ENCODE measurements at regions not wholly inside any gene's neighbourhood (a gene's known extent, or its start where the extent isn't known, plus 50 kb on each side); places are given as distances from the start of the nearest gene placed in this dataset.

- DNase-seq (ENCODE audit: low read depth in 2 of 2): no peak
Observed at GRCh38 chr22:48841881-48842582, 985.6 kb downstream of the BRD1 start.

GRCh38 chr22:48840112-48840949 is 987.3 kb downstream of the BRD1 start:
- no peak for DNase-seq (ENCODE audit: low read depth in 2 of 2)

- no peak for DNase-seq (ENCODE audit: low read depth in 2 of 2)
Observed at GRCh38 chr22:48838846-48839730, 988.6 kb downstream of the BRD1 start.

DNA sequence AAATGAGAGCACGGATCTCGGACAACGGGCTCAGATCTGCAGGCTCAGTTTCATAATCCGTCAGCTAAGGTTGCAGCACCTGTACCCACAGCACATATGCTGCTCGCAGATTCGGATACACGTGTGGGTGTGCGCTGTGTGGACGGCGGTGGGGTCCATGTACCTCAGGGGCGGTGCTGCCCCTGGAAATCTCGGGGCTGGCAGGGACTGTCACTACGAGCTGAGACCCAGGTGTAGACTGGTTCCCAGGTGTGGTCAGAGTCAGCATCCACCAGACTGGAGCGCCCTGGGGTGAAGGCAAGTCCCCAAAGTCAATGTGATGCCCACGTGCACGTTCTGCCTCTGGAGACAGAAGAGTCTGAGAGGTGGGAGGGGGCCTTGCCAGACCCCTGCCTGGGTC is 989.3 kb downstream of the BRD1 start:
- DNase-seq (ENCODE audit: low read depth in 2 of 2): no peak

DNA sequence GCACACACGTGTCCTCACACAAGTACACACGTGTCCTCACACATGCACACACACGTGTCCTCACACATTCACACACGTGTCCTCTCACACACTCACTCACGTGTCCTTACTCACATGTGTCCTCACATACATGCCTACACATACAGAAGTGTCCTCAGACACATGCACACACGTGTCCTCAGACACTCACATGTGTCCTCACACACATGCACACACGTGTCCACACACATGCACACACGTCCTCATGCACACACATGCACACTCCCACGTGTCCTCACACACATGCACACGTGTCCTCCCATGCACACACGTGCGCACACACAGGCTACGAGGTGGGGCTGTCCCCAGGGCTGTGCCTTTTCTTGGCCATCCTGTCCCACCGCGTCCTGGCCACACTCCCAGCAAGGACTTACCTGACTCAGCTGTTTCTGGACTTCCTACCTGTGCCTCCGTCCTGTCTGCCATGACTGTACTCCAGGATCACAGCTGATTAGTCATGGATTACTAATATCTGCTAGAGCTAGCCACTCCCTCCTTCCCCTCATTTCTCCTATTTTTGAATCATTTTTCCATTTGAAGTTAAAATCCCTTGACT is 990.2 kb downstream of the BRD1 start:
- no peak for DNase-seq (ENCODE audit: low read depth in 2 of 2)

DNA sequence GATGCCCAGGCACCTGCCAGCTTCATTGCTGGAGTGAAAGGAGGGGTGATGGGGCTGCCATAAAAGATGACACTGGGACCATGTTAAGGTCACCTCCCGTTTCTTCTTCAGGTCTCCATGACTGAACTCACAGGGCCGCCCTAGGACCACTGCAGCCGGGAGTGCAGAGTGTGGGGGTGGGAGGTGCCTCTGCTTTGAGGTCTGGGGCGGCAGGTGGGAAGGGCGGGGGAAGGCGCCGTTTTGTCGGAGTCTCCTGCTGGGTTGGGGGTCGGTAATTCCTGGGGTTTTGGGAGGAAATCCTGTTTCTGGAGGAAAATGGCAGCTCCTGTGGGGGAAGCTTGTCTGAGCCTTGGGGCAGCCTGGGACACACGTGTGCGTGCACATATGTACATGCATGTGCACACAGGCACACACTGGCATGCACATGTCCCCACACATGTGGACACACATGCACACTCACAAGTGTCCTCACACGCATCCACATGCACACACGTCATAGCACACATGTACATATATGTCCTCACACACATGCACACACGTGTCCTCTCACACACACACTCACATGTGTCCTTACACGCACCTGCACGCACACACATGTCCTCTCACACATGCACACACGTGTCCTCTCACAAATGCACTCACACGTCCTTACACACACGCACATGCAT is 990.9 kb downstream of the BRD1 start:
- no peak for DNase-seq (ENCODE audit: low read depth in 2 of 2)

- DNase-seq (ENCODE audit: low read depth in 2 of 2): no peak
Observed at GRCh38 chr22:48835857-48836672, 991.6 kb downstream of the BRD1 start.

- DNase-seq (ENCODE audit: low read depth in 2 of 2): no peak
Observed at GRCh38 chr22:48835364-48835763, 992.3 kb downstream of the BRD1 start.

DNA sequence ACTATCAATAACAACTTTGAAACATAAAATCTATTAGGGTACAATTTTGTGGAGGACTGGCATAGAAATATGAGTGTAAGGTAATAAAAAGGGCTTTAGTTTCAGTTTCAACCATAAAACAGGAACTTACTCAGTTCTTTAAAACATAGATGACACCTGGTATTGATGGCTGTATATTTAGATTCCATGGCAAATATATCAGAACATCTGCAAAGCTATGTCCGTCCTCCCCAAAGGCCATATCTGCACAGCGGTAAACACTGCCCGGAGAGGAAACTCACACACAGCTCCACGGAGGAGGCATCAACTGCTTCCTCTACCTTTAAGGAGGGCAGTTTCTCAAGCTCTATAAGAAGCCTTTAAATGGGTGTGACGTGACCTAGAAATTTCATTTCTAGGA is 993.3 kb downstream of the BRD1 start:
- no peak for DNase-seq (ENCODE audit: low read depth in 2 of 2)

DNA sequence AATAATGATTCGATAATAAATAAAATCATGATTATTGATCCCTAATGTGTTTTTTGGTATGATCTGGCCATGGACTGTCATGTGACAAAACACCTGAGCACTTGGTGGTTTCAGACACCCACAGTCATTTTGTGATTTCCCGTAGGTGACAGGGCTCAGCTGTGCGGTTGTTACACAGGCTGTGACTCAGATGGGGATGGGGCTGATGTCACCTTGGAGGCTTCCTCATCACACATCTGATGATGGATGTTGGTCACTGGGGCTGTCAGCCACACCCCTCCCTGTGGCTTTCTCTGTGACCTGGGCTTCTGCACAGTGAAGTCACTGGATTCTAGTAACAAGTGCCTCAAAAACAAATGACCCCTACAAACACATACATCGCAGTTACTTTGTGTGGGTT is 995.1 kb downstream of the BRD1 start:
- no peak for DNase-seq (ENCODE audit: low read depth in 2 of 2)

DNA sequence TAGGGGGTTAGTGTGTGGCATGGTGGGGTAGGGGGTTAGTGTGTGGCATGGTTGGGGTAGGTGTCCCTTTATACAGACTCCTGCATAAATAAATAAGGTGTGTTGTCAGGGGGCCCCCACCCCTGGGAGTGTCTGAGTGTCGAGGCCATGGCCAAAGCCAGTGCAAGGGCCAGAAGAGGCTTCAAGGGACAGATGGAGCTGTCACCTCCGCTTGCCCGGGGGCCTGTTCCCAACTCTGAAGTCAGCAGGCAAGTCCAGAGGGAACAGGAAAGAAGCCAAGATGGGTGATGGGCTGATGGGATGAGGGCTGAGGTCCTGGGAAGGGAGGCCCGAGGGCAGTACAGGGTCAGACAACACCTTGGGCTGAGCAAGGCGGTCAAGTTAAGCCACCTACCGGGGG is 997.8 kb downstream of the BRD1 start:
- DNase-seq (ENCODE audit: low read depth in 2 of 2): no peak

DNA sequence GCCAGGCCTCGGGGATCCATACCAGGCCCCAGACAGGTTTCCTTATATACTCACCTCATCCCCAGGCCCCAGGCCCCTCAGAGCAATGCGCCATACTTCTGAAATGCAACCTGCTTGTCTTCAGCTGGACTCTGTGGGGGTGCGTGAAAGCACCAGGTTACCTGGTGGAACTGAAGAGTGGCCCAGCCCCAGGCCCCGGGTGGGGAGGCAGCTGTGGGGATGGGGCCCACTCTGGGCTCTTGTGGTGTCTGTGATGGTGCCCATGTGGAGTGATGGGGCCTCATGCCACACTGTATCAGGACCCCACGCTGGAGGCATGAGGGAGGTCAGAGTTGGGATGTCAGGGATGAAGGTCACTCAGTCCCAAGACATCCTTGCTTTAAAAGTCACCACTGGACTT is 999.0 kb downstream of the BRD1 start:
- no peak for DNase-seq (ENCODE audit: low read depth in 2 of 2)

DNA sequence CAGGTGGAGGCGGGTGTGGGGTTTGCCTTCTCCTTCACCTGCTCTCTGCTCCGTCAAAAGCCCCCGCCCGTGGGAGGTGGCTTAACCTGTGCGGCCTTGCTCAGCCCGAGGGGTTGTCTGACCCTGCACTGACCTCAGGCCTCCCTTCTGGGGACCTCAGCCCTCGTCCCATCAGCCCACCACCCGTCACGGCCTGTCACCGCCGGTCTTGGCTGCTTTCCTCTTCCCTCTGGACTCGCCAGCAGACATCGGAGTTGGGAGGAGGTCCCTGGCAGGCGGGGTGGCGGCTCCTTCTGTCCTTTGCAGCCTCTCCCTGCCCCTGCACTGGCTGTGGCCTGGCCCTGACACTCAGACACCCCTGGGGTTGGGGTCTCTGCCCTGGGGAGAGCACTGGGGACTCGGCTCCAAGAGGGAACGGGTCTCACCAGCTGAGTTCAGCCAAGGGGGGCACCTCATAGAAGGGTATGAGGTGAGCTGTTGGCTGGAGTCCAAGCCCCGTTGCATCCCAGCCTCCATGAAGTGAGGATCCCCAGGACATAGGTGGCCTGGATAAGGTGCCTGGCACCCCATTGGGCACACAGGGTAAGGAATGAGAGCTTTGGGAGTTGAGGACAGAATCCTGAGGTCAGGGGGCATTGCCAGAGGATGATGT is 999.6 kb downstream of the BRD1 start:
- no peak for DNase-seq (ENCODE audit: low read depth in 2 of 2)

- no peak for DNase-seq (ENCODE audit: low read depth in 2 of 2)
Observed at GRCh38 chr22:48827268-48827846, 1000.3 kb downstream of the BRD1 start.

GRCh38 chr22:48826546-48826945 is 1001.1 kb downstream of the BRD1 start:
- no peak for DNase-seq (ENCODE audit: low read depth in 2 of 2)

GRCh38 chr22:48825802-48826520 is 1001.7 kb downstream of the BRD1 start:
- no peak for DNase-seq (ENCODE audit: low read depth in 2 of 2)

DNA sequence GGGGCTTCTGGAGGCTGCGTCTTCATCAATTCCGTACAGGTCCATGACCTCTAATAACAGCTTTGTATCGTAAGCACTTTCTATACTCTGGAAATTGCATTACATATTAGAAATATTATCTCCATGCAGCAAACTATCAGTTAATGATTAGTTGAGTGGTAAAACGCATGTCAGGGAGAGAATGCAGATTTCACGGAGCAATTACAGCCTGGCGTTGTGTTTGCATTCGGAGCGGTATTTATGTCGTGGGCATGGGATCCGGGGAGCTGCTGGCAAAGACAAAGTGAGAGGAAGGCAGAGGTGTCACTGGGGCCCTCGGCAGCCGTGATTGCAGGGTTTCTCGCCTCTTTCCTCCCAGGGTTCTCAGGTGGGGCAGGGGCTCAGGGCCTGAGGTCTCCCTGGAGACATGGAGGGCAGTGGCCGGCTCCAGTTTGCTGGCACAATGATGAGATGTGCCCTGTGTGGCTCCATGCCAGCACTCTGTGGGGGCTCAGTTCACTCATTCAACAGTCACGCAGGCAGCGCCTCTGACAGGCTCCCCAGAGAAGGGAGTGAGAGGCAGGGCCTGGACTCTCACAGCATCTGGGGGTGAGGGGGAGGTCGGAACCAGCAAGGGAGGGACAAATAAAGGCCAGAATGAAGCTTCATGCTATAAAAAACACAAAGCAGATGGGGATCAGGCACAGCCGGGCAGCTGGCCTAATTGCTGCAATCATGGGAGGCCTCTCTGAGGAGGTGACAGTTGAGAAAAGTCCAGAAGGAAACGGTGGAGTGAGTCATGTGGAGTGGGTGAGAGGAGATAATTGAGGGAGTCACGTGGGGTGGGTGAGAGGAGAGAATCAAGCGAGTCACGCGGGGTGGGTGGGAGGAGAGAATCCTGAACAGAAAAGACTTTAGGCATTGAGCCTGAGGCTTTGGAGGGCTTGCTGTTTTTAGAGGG is 1002.7 kb downstream of the BRD1 start:
- no peak for DNase-seq (ENCODE audit: low read depth in 2 of 2)

GRCh38 chr22:48823941-48824340 is 1003.7 kb downstream of the BRD1 start:
- DNase-seq (ENCODE audit: low read depth in 2 of 2): no peak
